Nephron (organoid): ENCODE measurements at regions not wholly inside any gene's neighbourhood (a gene's known extent, or its start where the extent isn't known, plus 50 kb on each side); places are given as distances from the start of the nearest gene placed in this dataset.

Experiments used
- H3K27ac Mint-ChIP-seq, 3 experiments: 2 replicates each; pipeline ENCODE4 v1.8.0; 2020; ENCODE audit warnings: mixed read lengths in 3 of 3, mild to moderate bottlenecking in 2 of 3, moderate library complexity in 1 of 3
- H3K27me3 Mint-ChIP-seq: 2 replicates; pipeline ENCODE4 v1.8.0; 2021; ENCODE audit warnings: low read depth, mild to moderate bottlenecking, moderate library complexity, mixed read lengths
- H3K36me3 Mint-ChIP-seq: 2 replicates; pipeline ENCODE4 v1.8.0; 2020; ENCODE audit warnings: low read depth, mixed read lengths
- H3K4me1 Mint-ChIP-seq: 2 replicates; pipeline ENCODE4 v1.8.0; 2020; ENCODE audit warnings: mixed read lengths
- H3K4me3 Mint-ChIP-seq, 3 experiments: 2 replicates each; pipeline ENCODE4 v1.8.0; 2020; ENCODE audit warnings: mild to moderate bottlenecking in 3 of 3, mixed read lengths in 3 of 3, moderate library complexity in 2 of 3
- H3K9me3 Mint-ChIP-seq: 2 replicates; pipeline ENCODE4 v1.8.0; 2020; ENCODE audit warnings: mixed read lengths
- CTCF ChIP-seq, 3 experiments: fragments of 200-600 bp; sonication (generic); IDR thresholded peaks; one replicate each; pipeline ENCODE4 v1.5.0; 2021; ENCODE audit warnings: antibody characterized with exemption in 3 of 3; ENCODE audit not compliant: unreplicated experiment in 3 of 3

- no peak overlapping the region for H3K27ac Mint-ChIP-seq
- no peaks in the 10 kb centered on the region for H3K36me3 Mint-ChIP-seq
- H3K9me3 Mint-ChIP-seq, result no peaks in the 10 kb centered on the region
- peaks cover 5% of the 10 kb centered on the region for H3K27me3 Mint-ChIP-seq
- H3K4me3 Mint-ChIP-seq, result no peak overlapping the region
- H3K4me1 Mint-ChIP-seq, result no peaks in the 10 kb centered on the region
- no peak for TF ChIP-seq CTCF (IDR thresholded peaks at IDR 0.05; ENCODE audit: unreplicated experiment in 3 of 3)
Measured at GRCh38 chr10:78393094-78393493, 359.4 kb downstream of the RPS24 start.

- Mint-ChIP-seq H3K9me3 (no peaks in the 10 kb centered on the region), H3K4me1 (no peaks in the 10 kb centered on the region), H3K27ac (no peak overlapping the region), H3K4me3 (no peak overlapping the region), H3K27me3 (peaks cover 3% of the 10 kb centered on the region), H3K36me3 (no peaks in the 10 kb centered on the region)
- TF ChIP-seq CTCF (IDR thresholded peaks at IDR 0.05; ENCODE audit: unreplicated experiment in 3 of 3), result no peak
Measured at GRCh38 chr10:78394047-78394446, 360.4 kb downstream of the RPS24 start.

GRCh38 chr10:78395162-78395561, 361.5 kb downstream of the RPS24 start:
- peaks cover 6% of the 10 kb centered on the region for H3K27me3 Mint-ChIP-seq
- H3K27ac Mint-ChIP-seq, result no peak overlapping the region
- no peaks in the 10 kb centered on the region for H3K36me3 Mint-ChIP-seq
- peaks cover 2% of the 10 kb centered on the region for H3K4me1 Mint-ChIP-seq
- no peak for TF ChIP-seq CTCF (IDR thresholded peaks at IDR 0.05; ENCODE audit: unreplicated experiment in 3 of 3)
- no peaks in the 10 kb centered on the region for H3K9me3 Mint-ChIP-seq
- no peak overlapping the region for H3K4me3 Mint-ChIP-seq

- TF ChIP-seq CTCF (IDR thresholded peaks at IDR 0.05; ENCODE audit: unreplicated experiment in 3 of 3), result no peak
- no peaks in the 10 kb centered on the region for H3K36me3 Mint-ChIP-seq
- H3K27me3 Mint-ChIP-seq, result peaks cover 6% of the 10 kb centered on the region
- H3K4me1 Mint-ChIP-seq, result peaks cover 15% of the 10 kb centered on the region
- no peak overlapping the region for H3K4me3 Mint-ChIP-seq
- H3K9me3 Mint-ChIP-seq, result no peaks in the 10 kb centered on the region
- peak overlapping the region in 2 of 3 experiments; percentile 23 to 27 for H3K27ac Mint-ChIP-seq
Measured at GRCh38 chr10:78396754-78397153, 363.1 kb downstream of the RPS24 start.

- Mint-ChIP-seq H3K27ac (peak overlapping the region in 2 of 3 experiments; percentile 5 to 67), H3K9me3 (no peaks in the 10 kb centered on the region), H3K36me3 (no peaks in the 10 kb centered on the region), H3K27me3 (peaks cover 6% of the 10 kb centered on the region), H3K4me1 (peaks cover 19% of the 10 kb centered on the region), H3K4me3 (no peak overlapping the region)
- TF ChIP-seq CTCF (IDR thresholded peaks at IDR 0.05; ENCODE audit: unreplicated experiment in 3 of 3), result no peak
Measured at GRCh38 chr10:78397786-78398185, 364.1 kb downstream of the RPS24 start.

- peak in 1 of 3 experiments; percentile 17 for TF ChIP-seq CTCF (IDR thresholded peaks at IDR 0.05; ENCODE audit: unreplicated experiment in 3 of 3)
- no peaks in the 10 kb centered on the region for H3K9me3 Mint-ChIP-seq
Measured at GRCh38 chr10:78398382-78398781, 364.7 kb downstream of the RPS24 start.

More at GRCh38 chr10:78398382-78398781, 364.7 kb downstream of the RPS24 start:
- peaks cover 22% of the 10 kb centered on the region for H3K4me1 Mint-ChIP-seq
- H3K36me3 Mint-ChIP-seq, result no peaks in the 10 kb centered on the region
- peaks cover 8% of the 10 kb centered on the region for H3K27me3 Mint-ChIP-seq
- peak overlapping the region in 1 of 3 experiments; percentile 67 for H3K27ac Mint-ChIP-seq
- no peak overlapping the region for H3K4me3 Mint-ChIP-seq
